HEK293T (cell line): ENCODE measurements at regions not wholly inside any gene's neighbourhood (a gene's known extent, or its start where the extent isn't known, plus 50 kb on each side); places are given as distances from the start of the nearest gene placed in this dataset.

Source experiments
- ARNT ChIP-seq: fragments of 450-650 bp; IDR thresholded peaks from 2 replicates; pipeline ENCODE4 v1.6.1; 2017; ENCODE audit warnings: mild to moderate bottlenecking
- BHLHE40 ChIP-seq: fragments of 450-650 bp; IDR thresholded peaks from 2 replicates; pipeline ENCODE4 v1.6.1; 2016; ENCODE audit warnings: mild to moderate bottlenecking, moderate library complexity, borderline replicate concordance
- CTBP1 ChIP-seq: fragments of 450-650 bp; IDR thresholded peaks from 2 replicates; pipeline ENCODE4 v1.6.1; 2016; ENCODE audit warnings: borderline replicate concordance
- FOXK2 ChIP-seq: fragments of 450-650 bp; IDR thresholded peaks from 2 replicates; pipeline ENCODE4 v1.6.1; 2016; ENCODE audit warnings: mild to moderate bottlenecking
- FOXM1 ChIP-seq: fragments of 450-650 bp; IDR thresholded peaks from 2 replicates; pipeline ENCODE4 v1.6.1; 2017; ENCODE audit warnings: mild to moderate bottlenecking, borderline replicate concordance
- L3MBTL2 ChIP-seq: fragments of 450-650 bp; conservative IDR thresholded peaks from 2 replicates; pipeline ENCODE4 v1.6.1; 2016; ENCODE audit warnings: mild to moderate bottlenecking
- LEF1 ChIP-seq: fragments of 450-650 bp; IDR thresholded peaks from 2 replicates; pipeline ENCODE4 v1.6.1; 2017; ENCODE audit warnings: mild to moderate bottlenecking, borderline replicate concordance
- PKNOX1 ChIP-seq: fragments of 450-650 bp; IDR thresholded peaks from 2 replicates; pipeline ENCODE4 v1.6.1; 2016
- SP1 ChIP-seq: fragments of 450-650 bp; IDR thresholded peaks from 2 replicates; pipeline ENCODE4 v1.6.1; 2017
- SUZ12 ChIP-seq: fragments of 450-650 bp; IDR thresholded peaks from 2 replicates; pipeline ENCODE4 v1.6.1; 2016; ENCODE audit warnings: mild to moderate bottlenecking
- TARDBP ChIP-seq: fragments of 450-650 bp; IDR thresholded peaks from 2 replicates; pipeline ENCODE4 v1.6.1; 2016
- ZNF384 ChIP-seq: fragments of 450-650 bp; IDR thresholded peaks from 2 replicates; pipeline ENCODE4 v1.6.1; 2016

- TF ChIP-seq BHLHE40 (no peak), LEF1 (no peak), FOXK2 (no peak), PKNOX1 (no peak), TARDBP (no peak), SP1 (no peak), FOXM1 (no peak), ZNF384 (no peak), SUZ12 (no peak), L3MBTL2 (no peak), ARNT (no peak), CTBP1 (no peak)
Measured at GRCh38 chr9:86600977-86601376, 246.8 kb upstream of the TUT7 start.
